Transverse colon (tissue), 4 donors: ENCODE measurements at regions not wholly inside any gene's neighbourhood (a gene's known extent, or its start where the extent isn't known, plus 50 kb on each side); places are given as distances from the start of the nearest gene placed in this dataset.

ENCODE experiments used
- DNase-seq: peaks from one replicate; pipeline ENCODE4 v3.0.0-alpha.2; 2019
- H3K27ac ChIP-seq, 4 donors: fragments of 200-600 bp; sonication (generic); 2 replicates each; pipeline ENCODE4 v1.5.1; 2016 to 2018; ENCODE audit warnings: inconsistent platforms in 4 of 4
- H3K27me3 ChIP-seq: fragments of 200-600 bp; sonication (generic); 2 replicates; pipeline ENCODE4 v1.5.1; 2017; ENCODE audit warnings: inconsistent platforms
- H3K36me3 ChIP-seq, 4 donors: fragments of 200-600 bp; sonication (generic); 2 replicates each; pipeline ENCODE4 v1.5.1; 2017 to 2019; ENCODE audit warnings: inconsistent platforms in 4 of 4
- H3K4me1 ChIP-seq, 4 donors: fragments of 200-600 bp; sonication (generic); 2 replicates each; pipeline ENCODE4 v1.5.1; 2017 to 2020; ENCODE audit warnings: inconsistent platforms in 4 of 4
- H3K4me3 ChIP-seq, 4 donors: fragments of 200-600 bp; sonication (generic); 1 replicate in 1 of 4; 2 replicates in 3 of 4; pipeline versions ENCODE4 v1.5.1 to v1.6.1; 2017 to 2019; ENCODE audit warnings: inconsistent platforms in 4 of 4
- H3K9me3 ChIP-seq, 2 donors: fragments of 200-600 bp; sonication (generic); 2 replicates each; pipeline ENCODE4 v1.5.1; 2017 to 2019; ENCODE audit warnings: inconsistent platforms in 2 of 2
- CTCF ChIP-seq, 5 experiments: fragments of 200-600 bp in 3 of 5; fragments of 450-650 bp in 2 of 5; sonication (generic) in 3 of 5; IDR thresholded peaks; 1 replicate in 2 of 5; 2 replicates in 3 of 5; pipeline ENCODE4 v1.5.1; 2016 to 2017; ENCODE audit warnings: antibody characterized with exemption in 5 of 5, inconsistent platforms in 3 of 5, mild to moderate bottlenecking in 2 of 5, moderate library complexity in 1 of 5
- EP300 ChIP-seq: sonication (generic); formaldehyde crosslinking; IDR thresholded peaks from one replicate; pipeline ENCODE4 v1.6.1; 2017; ENCODE audit warnings: antibody characterized with exemption, low read depth
- POLR2A ChIP-seq: fragments of 450-650 bp; IDR thresholded peaks from one replicate; pipeline ENCODE4 v1.6.1; 2016; ENCODE audit warnings: antibody characterized with exemption, mild to moderate bottlenecking, moderate library complexity
- POLR2AphosphoS5 ChIP-seq, 3 donors: sonication (generic); formaldehyde crosslinking; IDR thresholded peaks; one replicate each; pipeline ENCODE4 v1.6.1; 2016; ENCODE audit warnings: antibody characterized with exemption in 3 of 3
- WGBS, 2 donors: methylation state at CpG; one replicate each; pipeline ENCODE4 v1.1.5; 2018; ENCODE audit warnings: low coverage in 1 of 2; 5-methylcytosine and 5-hydroxymethylcytosine counted together
- in situ Hi-C, 4 donors: fragments of 200-750 bp; cut with MboI; loops; one replicate each; pipeline versions ENCODE4 v1.15.0 to v1.15.1; 2017; ENCODE audit warnings: low sequenced_read_pairs in 3 of 4, low pct_ligation_motif_present in 1 of 4, low pct_unique_long_range_greater_than_20kb in 1 of 4
- intact Hi-C: fragments of 100-400 bp; cut with DNase I; formaldehyde crosslinking; loops from one replicate; pipeline ENCODE4 v1.15.1; 2023; ENCODE audit warnings: low total_unique reads

GRCh38 chr4:130485371-130485770, 1389.4 kb downstream of the C4orf33 start:
- no peak overlapping the region for H3K4me3 ChIP-seq
- H3K36me3 ChIP-seq, result no peaks in the 10 kb centered on the region
- no peak overlapping the region for H3K27ac ChIP-seq
- WGBS, 2 donors, result 64% methylated on average over 2 to 3 of the region's 3 CpGs
- in situ Hi-C loops (no loop called here), intact Hi-C loops (no loop called here)
- no peaks in the 10 kb centered on the region for H3K9me3 ChIP-seq
- H3K4me1 ChIP-seq, result no peaks in the 10 kb centered on the region
- no peak for TF ChIP-seq CTCF (IDR thresholded peaks at IDR 0.05)
- no peak for TF ChIP-seq POLR2AphosphoS5 (IDR thresholded peaks at IDR 0.05)
- TF ChIP-seq EP300, result no peak
- no peak for TF ChIP-seq POLR2A
- H3K27me3 ChIP-seq, result no peaks in the 10 kb centered on the region
- no peak for DNase-seq

GRCh38 chr4:130486186-130486585, 1390.2 kb downstream of the C4orf33 start:
- Histone ChIP-seq H3K27me3 (no peaks in the 10 kb centered on the region), H3K4me1 (no peaks in the 10 kb centered on the region), H3K9me3 (no peaks in the 10 kb centered on the region), H3K4me3 (no peak overlapping the region), H3K36me3 (no peaks in the 10 kb centered on the region), H3K27ac (no peak overlapping the region)
- intact Hi-C loops (no loop called here), in situ Hi-C loops (no loop called here)
- TF ChIP-seq EP300, result no peak
- no peak for TF ChIP-seq POLR2AphosphoS5 (IDR thresholded peaks at IDR 0.05)
- no peak for TF ChIP-seq POLR2A
- TF ChIP-seq CTCF (IDR thresholded peaks at IDR 0.05), result no peak
- DNase-seq, result no peak

- Histone ChIP-seq H3K27me3 (no peaks in the 10 kb centered on the region), H3K9me3 (no peaks in the 10 kb centered on the region), H3K4me3 (no peak overlapping the region), H3K4me1 (no peaks in the 10 kb centered on the region), H3K36me3 (no peaks in the 10 kb centered on the region), H3K27ac (no peak overlapping the region)
- TF ChIP-seq POLR2A (no peak), EP300 (no peak), POLR2AphosphoS5 (IDR thresholded peaks at IDR 0.05) (no peak), CTCF (IDR thresholded peaks at IDR 0.05) (no peak)
- intact Hi-C loops (no loop called here), in situ Hi-C loops (no loop called here)
- DNase-seq, result no peak
Measured at GRCh38 chr4:130486841-130487240, 1390.9 kb downstream of the C4orf33 start.

GRCh38 chr4:130510661-130511060, 1414.7 kb downstream of the C4orf33 start:
- Histone ChIP-seq H3K9me3 (no peaks in the 10 kb centered on the region), H3K4me1 (no peaks in the 10 kb centered on the region), H3K4me3 (no peak overlapping the region), H3K27me3 (no peaks in the 10 kb centered on the region), H3K36me3 (no peaks in the 10 kb centered on the region), H3K27ac (no peak overlapping the region)
- intact Hi-C loops, result no loop called here
- 80 to 89% methylated on average over 3 of the region's 3 CpGs for WGBS, 2 donors
- in situ Hi-C loops, result no loop called here
- no peak for DNase-seq
- TF ChIP-seq POLR2AphosphoS5 (IDR thresholded peaks at IDR 0.05), result no peak
- TF ChIP-seq EP300, result no peak
- TF ChIP-seq POLR2A, result no peak
- TF ChIP-seq CTCF (IDR thresholded peaks at IDR 0.05), result no peak
